NCI-H69 (cell line): ENCODE measurements at regions not wholly inside any gene's neighbourhood (a gene's known extent, or its start where the extent isn't known, plus 50 kb on each side); places are given as distances from the start of the nearest gene placed in this dataset.
"Not testable (repeated sequence)": the region's sequence is repeated elsewhere in the genome, so short reads cannot be mapped to it uniquely, and the experiment has no call there.

Experiments used
- DNase-seq: peaks from one replicate; lab custom pipeline; 2025; lab: John Stamatoyannopoulos, UW

GRCh38 chr4:187069398-187069797 lies 345.7 kb upstream of the FAT1 start:
- DNase-seq: no peak

GRCh38 chr4:187070158-187070557 lies 346.5 kb upstream of the FAT1 start:
- DNase-seq: no peak

- DNase-seq: no peak
Observed at GRCh38 chr4:187070740-187071139, 347.1 kb upstream of the FAT1 start.

- DNase-seq: peak; percentile 5
Observed at GRCh38 chr4:187071946-187072600, 348.4 kb upstream of the FAT1 start.

GRCh38 chr4:187073820-187074219 lies 350.2 kb upstream of the FAT1 start:
- no peak for DNase-seq

- DNase-seq: no peak
Observed at GRCh38 chr4:187075514-187075913, 351.9 kb upstream of the FAT1 start.

- peak; percentile 1 for DNase-seq
Observed at GRCh38 chr4:187077744-187078401, 354.2 kb upstream of the FAT1 start.

- DNase-seq: peak; percentile 29
Observed at GRCh38 chr4:187084701-187085100, 361.0 kb upstream of the FAT1 start.

GRCh38 chr4:187085339-187085738 lies 361.7 kb upstream of the FAT1 start:
- DNase-seq: no peak

- DNase-seq: no peak
Observed at GRCh38 chr4:187086151-187086550, 362.5 kb upstream of the FAT1 start.

GRCh38 chr4:187088070-187088799 lies 364.6 kb upstream of the FAT1 start:
- no peak for DNase-seq

- DNase-seq: no peak
Observed at GRCh38 chr4:187090401-187090800, 366.7 kb upstream of the FAT1 start.

- DNase-seq: not testable (repeated sequence)
Observed at GRCh38 chr4:187090832-187091231, 367.2 kb upstream of the FAT1 start.

GRCh38 chr4:187094144-187094543 lies 370.5 kb upstream of the FAT1 start:
- no peak for DNase-seq

GRCh38 chr4:187098429-187098828 lies 374.8 kb upstream of the FAT1 start:
- DNase-seq: no peak

GRCh38 chr4:187103351-187103750 lies 379.7 kb upstream of the FAT1 start:
- peak; percentile 85 for DNase-seq

GRCh38 chr4:187108845-187109244 lies 385.2 kb upstream of the FAT1 start:
- DNase-seq: no peak

GRCh38 chr4:187109636-187110035 lies 386.0 kb upstream of the FAT1 start:
- no peak for DNase-seq

GRCh38 chr4:187118166-187118565 lies 394.5 kb upstream of the FAT1 start:
- DNase-seq: no peak

GRCh38 chr4:187118602-187119120 lies 395.0 kb upstream of the FAT1 start:
- no peak for DNase-seq

- peak; percentile 14 for DNase-seq
Observed at GRCh38 chr4:187124331-187124730, 400.7 kb upstream of the FAT1 start.

- no peak for DNase-seq
Observed at GRCh38 chr4:187125062-187125461, 401.4 kb upstream of the FAT1 start.

- DNase-seq: no peak
Observed at GRCh38 chr4:187127456-187127855, 403.8 kb upstream of the FAT1 start.
